ENCODE measurements at regions not wholly inside any gene's neighbourhood (a gene's known extent, or its start where the extent isn't known, plus 50 kb on each side); places are given as distances from the start of the nearest gene placed in this dataset.

GRCh38 chr20:11222243-11222642, 548.4 kb upstream of the JAG1 start:
- no peak overlapping the region for H3K27ac ChIP-seq
- H3K4me1 ChIP-seq, result peaks cover 15% of the 10 kb centered on the region
- no peak overlapping the region for H3K4me3 ChIP-seq
- DNase-seq (no peak), ATAC-seq (no peak)
- intact Hi-C loops (cut with DNase I), result no loop called here
- no peaks in the 10 kb centered on the region for H3K9me3 ChIP-seq
- no peaks in the 10 kb centered on the region for H3K27me3 ChIP-seq (ENCODE audit: low read depth)
- H3K36me3 ChIP-seq, result no peaks in the 10 kb centered on the region
- no peak for TF ChIP-seq CTCF (IDR thresholded peaks at IDR 0.05)

GRCh38 chr20:11227602-11228001, 553.8 kb upstream of the JAG1 start:
- H3K4me3 ChIP-seq, result no peak overlapping the region
- TF ChIP-seq CTCF (IDR thresholded peaks at IDR 0.05), result no peak
- no peaks in the 10 kb centered on the region for H3K9me3 ChIP-seq
- ATAC-seq (no peak), DNase-seq (no peak)
- peaks cover 10% of the 10 kb centered on the region for H3K4me1 ChIP-seq
- H3K36me3 ChIP-seq, result no peaks in the 10 kb centered on the region
- no peak overlapping the region for H3K27ac ChIP-seq
- intact Hi-C loops (cut with DNase I), result no loop called here
- H3K27me3 ChIP-seq (ENCODE audit: low read depth), result no peaks in the 10 kb centered on the region

DNA sequence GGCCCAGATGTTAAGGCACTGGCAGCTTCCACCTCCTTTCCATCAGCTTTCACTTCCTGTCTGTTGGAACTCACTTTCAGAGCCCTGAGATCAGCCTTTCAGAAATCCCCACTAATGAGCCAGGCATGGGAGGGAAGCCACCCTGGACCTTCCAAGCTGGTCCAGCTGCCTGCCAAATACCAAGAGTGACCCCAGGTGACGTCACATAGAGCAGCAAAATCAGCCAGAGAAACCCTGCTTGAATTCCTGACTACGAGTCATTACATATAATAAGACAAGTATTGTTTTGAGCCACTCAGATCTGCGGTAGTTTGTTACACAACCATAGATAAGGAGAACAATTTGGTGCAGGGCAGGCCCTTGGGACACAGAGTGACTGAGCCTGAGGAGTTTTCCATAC, 556.0 kb upstream of the JAG1 start:
- H3K27ac ChIP-seq, result peak overlapping the region; percentile 28
- intact Hi-C loops (cut with DNase I), result no loop called here

GRCh38 chr20:11230999-11231398, 557.2 kb upstream of the JAG1 start:
- Histone ChIP-seq H3K27me3 (ENCODE audit: low read depth) (no peaks in the 10 kb centered on the region), H3K4me1 (peaks cover 22% of the 10 kb centered on the region), H3K36me3 (no peaks in the 10 kb centered on the region), H3K27ac (no peak overlapping the region), H3K4me3 (no peak overlapping the region), H3K9me3 (no peaks in the 10 kb centered on the region)
- intact Hi-C loops (cut with DNase I), result no loop called here
- no peak for TF ChIP-seq CTCF (IDR thresholded peaks at IDR 0.05)
- ATAC-seq (no peak), DNase-seq (no peak)

More for the DNA sequence above, 556.0 kb upstream of the JAG1 start:
- ATAC-seq (peak; percentile 91 to 95), DNase-seq (peak; percentile 57)
- no peaks in the 10 kb centered on the region for H3K9me3 ChIP-seq
- H3K27me3 ChIP-seq (ENCODE audit: low read depth), result no peaks in the 10 kb centered on the region
- peaks cover 22% of the 10 kb centered on the region for H3K4me1 ChIP-seq
- no peak for TF ChIP-seq CTCF (IDR thresholded peaks at IDR 0.05)
- H3K4me3 ChIP-seq, result no peak overlapping the region
- H3K36me3 ChIP-seq, result no peaks in the 10 kb centered on the region

DNA sequence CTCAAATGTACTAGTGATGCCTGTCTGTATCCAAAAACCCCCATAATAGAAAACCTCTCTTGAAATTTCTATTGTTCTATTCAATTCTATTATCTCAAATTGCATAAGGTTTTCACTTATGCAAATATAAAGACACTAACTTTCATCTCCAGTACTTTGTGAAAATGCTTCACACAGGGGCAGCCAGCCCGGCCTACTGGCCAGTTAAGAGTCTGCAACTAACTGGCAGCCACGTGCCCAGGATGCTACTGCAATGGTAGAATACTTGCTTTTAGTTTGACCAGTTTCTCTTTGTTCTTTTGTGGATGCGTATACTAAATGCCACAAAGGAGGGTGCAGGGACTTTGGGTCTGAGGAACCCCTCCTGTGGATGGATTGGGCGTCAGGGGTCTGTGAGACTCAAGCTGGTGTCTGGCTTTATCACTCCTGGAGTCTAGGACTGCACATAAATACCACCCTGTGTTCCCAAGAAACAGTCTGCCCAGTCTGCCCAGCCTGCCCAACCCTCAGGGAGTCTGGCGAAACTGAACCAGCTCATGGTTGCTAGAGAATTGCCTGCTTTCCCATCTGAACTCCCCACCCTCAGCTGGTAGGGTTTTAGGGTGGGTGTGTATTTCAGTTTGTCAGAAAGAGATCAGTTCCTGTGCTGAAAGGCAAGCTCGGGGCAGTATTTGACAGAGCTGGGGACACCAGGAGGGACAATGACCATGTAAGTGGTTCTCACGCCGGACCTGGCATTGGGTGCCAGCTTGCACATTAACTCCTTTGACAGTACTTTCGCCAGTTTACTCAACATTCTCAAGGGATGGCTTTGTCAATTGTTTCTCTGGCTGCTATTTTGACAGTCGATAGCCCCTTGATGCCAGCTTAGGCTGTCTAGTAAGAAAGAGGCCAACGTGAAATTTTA, 558.2 kb upstream of the JAG1 start:
- DNase-seq, result no peak
- no peak for TF ChIP-seq CTCF (IDR thresholded peaks at IDR 0.05)
- Histone ChIP-seq H3K9me3 (no peaks in the 10 kb centered on the region), H3K4me1 (peaks cover 22% of the 10 kb centered on the region), H3K4me3 (no peak overlapping the region), H3K36me3 (no peaks in the 10 kb centered on the region), H3K27me3 (ENCODE audit: low read depth) (no peaks in the 10 kb centered on the region), H3K27ac (no peak overlapping the region)
- no peak for ATAC-seq
- intact Hi-C loops (cut with DNase I), result no loop called here
